HCEC 1CT (cell line): ENCODE measurements at regions not wholly inside any gene's neighbourhood (a gene's known extent, or its start where the extent isn't known, plus 50 kb on each side); places are given as distances from the start of the nearest gene placed in this dataset.
"Not testable (repeated sequence)": the region's sequence is repeated elsewhere in the genome, so short reads cannot be mapped to it uniquely, and the experiment has no call there.

Experiments used
- DNase-seq: peaks from one replicate; pipeline ENCODE4 v3.0.0-alpha.2; 2017

DNA sequence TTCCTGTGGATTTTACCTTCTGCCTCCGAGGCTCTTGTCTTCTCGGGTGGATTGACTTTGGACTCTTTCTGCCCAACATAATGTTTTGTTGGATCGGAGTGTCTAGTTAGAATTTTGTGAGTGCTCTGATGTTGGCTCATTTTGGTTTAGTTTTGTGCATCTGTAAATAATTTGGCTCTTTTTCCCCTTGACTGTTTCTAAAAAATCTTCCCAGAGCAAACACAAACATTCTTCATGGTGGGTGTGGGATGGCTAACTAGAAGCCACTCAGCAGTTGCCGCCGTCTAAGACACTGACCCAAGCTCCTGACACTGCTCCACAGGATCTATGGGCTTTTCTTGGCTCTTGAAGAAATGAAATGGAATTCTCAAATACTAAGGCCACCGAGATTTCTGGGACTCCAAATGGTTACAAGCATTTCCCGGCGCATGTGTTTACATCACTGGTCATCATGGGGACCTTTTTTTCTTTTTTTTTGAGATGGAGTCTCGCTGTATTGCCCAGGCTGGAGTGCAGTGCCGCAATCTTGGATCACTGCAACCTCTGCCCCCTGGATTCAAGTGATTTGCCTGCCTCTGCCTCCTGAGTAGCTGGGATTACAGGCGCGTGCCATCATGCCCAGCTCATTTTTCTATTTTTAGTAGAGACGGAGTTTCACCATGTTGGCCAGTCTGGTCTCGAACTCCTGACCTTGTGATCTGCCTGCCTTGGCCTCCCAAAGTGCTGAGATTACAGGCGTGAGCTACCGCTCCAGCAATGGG, 92.0 kb upstream of the FRMD1 start:
- no peak for DNase-seq

DNA sequence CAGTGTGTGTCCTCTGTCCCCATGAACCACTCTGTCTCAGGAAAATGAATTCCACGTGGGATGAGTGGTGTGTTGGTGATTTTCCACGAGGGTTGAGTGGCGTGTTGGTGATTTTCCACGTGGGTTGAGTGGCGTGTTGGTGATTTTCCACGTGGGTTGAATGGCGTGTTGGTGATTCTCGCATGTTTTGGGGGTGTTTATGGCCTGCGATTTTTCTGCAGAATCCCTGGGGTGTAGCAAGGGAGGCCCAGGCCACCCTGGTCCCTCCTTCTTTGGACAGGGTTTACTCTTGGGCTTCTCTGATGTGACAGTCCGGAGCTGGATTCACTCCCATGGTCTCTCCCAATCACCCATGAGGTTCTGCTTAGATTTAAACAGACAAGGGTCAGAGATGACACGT, 90.6 kb upstream of the FRMD1 start:
- DNase-seq: no peak

DNA sequence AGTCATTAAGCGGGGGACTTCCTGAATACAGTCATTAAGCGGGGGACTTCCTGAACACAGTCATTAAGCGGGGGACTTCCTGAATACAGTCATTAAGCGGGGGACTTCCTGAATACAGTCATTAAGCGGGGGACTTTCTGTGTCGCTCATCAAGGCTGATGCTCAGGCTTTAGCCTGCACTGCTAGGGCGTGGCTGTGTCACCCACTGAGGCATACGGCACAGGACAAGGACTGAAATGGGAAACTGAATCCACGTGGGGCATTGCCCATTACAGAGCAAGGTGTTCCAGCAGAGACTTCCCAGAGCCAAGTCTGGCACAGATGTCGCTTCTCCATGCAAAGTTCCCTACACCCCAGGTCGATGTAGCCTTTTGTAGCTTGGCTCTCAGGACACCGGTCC, 89.9 kb upstream of the FRMD1 start:
- not testable (repeated sequence) for DNase-seq

GRCh38 chr6:168168330-168168729, 89.3 kb upstream of the FRMD1 start:
- DNase-seq: not testable (repeated sequence)

DNA sequence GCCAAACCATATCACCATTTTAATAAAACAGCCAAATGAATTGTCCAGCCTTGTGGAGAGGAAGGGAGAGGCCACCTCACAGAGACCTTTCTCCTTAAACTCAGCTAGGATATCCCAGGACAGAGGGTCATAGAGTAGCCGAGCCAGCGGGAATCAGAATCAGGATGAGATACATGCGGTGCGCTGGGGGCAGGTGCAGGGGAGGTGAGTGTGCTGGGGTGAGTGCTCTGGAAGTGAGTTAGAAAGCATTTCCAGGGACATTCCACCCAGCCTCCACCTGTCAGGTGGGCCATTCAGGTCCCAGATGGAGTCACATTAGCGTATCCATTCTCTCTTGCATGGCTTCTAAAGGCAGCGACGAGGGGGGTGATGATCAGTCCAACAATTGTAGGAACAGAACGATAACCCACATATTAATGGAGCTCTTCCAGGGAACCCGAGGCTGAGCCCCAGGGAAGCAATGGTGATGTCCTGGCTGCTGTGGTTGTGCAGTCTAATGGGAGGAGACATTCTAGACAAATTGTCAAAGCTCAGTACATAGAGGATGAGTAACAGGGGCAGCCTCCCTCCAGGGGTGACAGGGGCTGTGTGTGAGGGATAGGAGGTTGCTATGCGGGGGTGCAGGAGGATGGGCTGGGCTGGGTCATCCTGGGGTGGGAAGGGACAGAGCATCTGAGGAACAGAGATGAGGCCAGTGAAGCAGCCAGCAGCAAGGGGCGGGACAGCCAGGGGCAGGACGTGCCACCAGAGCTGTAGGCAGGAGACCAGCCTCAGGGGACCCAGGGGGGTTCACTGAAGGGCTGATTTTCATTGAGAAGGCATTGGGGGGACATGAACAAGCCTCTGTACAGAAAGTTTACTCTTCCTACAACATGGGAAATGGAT, 88.7 kb upstream of the FRMD1 start:
- DNase-seq: no peak

DNA sequence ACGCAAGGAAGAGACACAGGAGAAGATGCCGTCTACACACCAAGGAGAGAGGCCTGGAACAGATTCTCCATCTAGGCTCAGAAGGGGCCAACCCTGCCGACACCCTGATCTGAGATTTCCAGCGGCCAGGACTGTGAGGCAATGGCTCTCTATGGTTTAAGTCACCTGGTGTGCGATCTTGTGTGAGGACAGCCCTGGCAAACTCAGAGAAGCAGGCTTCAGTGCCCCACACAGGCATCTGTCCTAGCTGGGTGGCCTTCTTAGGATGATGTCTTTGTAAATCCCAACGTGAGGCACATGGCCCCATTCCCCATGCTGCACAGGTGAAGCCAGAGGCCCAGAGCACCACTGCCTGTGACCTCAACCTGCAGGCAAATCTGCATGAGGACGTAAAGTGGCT, 87.6 kb upstream of the FRMD1 start:
- no peak for DNase-seq

DNA sequence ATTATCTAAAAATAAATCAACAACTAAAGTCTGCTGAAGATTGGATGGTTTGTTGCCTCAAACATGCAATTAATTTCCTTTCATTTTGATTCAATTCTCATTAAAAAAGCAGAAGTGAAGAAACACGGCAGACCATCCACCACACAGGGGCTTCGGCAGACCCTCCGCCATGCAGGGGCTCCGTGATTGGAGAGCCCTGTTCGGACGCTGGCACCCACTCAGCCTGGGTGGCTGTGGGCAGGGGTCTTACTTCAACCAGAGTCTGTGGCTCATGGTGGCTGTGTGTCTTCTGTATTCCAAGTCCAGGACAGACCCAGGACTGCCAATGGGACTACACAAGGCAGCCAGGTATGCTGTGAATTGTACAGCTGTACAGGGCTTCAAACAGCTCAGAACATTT, 86.9 kb upstream of the FRMD1 start:
- no peak for DNase-seq

DNA sequence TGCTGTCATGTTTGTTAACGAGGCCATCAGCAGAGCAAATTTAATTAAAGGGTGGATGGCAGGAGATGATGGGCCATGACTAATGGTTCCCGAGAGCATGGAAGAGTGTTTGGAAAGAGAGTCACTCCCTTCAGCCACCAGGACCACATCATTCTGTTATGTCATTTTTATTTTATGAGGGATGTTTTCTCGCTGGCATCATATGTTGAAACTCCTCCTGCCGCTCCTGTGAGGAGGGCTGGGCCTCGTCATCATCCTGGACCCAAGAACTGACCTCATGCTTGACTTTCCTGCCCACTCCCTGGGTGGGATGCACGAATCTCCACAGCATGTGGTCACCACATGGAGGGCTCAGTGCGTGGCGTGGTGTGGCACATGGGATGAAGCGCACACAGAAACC, 86.4 kb upstream of the FRMD1 start:
- DNase-seq: no peak

DNA sequence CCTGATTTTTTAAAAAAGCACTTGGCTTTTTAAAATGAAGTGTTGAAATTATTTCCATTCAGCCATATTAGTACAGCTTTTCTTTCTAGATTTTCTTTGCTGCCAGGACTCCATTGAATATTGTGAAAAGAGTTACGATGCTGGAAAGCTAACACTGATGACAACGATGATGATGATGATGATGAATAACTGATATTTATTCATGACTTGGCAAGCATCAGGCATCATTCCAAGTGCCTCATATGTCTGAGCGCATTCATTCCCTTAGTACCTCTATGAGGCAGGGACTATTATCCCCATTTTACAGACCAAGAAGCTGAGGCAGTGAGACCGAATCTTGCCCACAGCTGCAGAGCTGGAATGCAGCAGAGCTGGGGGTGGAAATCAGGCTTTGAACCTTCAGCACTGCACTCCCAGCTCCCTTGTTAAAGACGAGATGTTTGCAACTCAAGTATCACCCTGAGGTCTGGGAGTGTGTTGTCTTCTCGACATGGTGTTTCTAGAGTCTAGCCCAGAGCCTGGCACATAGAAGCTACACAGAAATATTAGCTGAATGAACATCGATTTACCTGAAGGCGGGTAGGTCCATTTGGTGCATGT, 85.5 kb upstream of the FRMD1 start:
- no peak for DNase-seq

DNA sequence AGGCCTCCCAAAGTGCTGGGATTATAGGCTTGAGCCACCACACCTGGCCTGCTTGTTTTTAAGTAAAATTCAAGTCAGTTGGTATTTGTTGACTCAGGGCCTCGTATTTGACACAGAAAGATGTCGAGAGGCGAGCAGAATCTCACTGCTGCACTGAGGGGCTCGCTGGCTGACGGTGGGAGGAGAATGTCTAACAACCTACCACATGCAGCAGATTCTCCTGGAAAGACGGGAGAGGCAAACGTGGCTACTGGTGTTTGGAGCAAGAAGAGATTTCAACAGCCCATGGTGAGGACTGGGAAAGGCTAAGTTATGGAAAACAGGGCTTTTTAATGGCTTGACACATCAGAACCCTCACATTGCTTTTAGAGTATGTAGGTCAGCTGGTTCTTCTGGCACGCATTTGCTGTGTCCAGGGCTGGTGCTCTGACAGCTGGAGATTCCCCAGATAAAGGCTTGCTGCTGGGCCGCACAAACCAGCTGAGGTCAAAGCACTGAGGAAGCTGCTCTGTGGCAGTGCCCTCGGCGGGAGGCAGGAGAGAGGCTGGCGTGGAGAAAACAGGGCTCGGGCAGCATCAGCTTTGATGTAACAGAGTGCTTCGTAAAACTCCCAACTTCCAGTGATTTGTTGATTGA, 84.2 kb upstream of the FRMD1 start:
- DNase-seq: no peak

DNA sequence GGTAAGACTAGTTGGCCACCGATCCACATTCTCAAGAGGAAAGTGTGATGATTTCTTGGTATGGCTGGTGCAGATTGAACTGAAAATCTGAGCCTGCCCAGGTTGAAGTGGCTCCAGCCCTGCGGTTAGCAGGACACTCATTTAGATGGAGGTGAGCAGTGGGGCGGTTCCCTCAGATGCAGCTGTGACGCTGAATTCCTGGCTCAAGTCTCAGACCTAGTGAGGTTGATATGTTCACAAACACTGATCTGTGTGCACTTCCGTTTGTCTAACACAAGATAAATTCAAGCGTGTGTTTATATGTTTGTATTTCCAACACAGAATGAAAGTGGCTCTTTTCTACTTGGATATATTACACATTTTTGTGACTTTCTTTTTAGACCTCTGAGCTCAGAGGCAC, 83.4 kb upstream of the FRMD1 start:
- no peak for DNase-seq

DNA sequence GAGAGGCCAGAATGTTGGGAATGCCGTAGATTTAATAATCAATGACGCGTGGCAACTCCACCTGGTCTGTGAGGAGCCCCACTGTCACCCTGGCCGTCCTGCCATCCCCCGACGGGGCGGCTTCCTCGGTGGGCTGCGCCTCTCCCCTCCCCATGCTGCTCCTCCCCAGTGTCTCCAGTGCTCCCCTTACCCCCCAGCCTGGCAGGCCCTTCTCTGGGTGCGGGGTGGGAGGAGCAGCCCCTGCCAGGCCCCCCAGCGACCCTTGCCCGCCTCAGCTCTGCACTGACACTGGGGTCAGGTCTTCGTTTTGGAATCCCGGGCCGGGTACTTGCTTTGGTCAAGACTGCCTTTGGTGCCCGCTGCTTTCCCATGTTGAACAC, 82.3 kb upstream of the FRMD1 start:
- no peak for DNase-seq

DNA sequence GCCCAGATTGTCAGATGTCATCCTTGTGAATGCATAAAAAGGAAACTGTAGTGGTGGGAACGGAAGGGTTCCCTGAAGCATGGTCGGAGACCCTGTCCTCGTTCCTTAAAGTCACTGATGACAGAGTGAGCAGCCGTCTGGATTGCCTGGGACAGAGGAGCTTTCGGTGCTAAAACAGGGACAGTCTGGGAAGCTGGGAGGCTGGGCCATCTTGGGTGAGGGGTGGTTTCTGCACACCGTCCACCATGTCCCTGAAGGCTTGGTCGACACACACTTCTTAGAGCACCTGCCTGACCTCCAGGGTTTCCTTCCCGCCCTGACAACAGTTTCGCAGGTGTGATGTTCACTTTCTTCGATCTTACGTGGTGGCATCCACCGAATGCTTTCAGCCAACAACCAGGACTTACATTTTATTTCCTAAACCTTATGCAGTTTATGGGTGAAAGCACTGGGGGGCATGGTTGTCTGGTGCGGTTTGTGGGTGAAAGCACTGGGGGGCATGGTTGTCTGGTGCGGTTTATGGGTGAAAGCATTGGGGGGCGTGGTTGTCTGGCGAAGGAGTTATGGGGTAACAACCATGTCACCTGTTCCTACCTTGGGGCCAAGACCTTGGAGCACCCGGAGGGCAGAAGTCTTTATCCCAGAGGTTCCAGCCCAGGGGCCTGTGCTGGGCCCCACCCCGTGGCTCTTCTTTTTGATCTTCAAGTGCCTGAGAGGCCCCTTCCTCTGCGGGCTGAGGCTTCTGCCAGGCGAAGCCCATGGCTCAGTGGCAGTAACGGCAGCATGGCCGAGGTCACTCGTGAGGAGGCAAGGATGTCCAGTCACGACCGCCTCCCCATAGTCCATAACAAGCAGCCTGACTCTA, 81.7 kb upstream of the FRMD1 start:
- no peak for DNase-seq

DNA sequence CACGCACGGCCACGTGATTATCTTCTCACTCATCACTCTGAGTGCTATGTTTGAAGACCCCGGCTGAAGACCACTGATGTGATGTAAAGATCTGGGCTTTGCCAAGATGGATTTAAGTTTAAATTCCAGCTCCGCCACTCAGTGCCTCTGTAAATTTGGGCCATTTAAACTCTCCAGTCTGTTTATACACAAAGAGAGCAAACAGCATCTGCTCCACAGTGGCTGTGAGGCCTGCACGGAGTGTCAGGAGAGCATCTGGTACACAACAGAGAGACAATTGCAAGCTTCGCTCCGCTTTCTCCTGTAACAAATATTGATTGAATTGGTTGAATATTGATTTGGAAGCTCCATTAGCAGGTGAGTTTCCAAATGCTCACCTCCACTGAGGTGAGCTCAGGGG, 80.5 kb upstream of the FRMD1 start:
- DNase-seq: no peak

DNA sequence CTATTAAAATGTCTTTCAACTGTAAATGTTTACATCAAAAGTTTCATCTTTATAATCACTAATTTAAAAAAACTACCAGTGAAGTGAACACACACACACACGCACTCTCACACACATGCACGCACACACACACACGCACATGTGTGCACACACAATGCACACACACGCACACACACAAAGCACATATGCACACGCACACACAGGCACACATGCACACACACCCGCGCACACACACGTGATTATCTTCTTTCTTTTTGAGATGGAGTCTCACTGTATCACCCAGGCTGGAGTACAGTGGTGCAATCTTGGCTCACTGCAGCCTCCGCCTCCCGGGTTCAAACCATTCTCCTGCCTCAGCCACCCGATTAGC, 80.0 kb upstream of the FRMD1 start:
- no peak for DNase-seq

- DNase-seq: no peak
Measured at GRCh38 chr6:168158213-168158979, 79.4 kb upstream of the FRMD1 start.

DNA sequence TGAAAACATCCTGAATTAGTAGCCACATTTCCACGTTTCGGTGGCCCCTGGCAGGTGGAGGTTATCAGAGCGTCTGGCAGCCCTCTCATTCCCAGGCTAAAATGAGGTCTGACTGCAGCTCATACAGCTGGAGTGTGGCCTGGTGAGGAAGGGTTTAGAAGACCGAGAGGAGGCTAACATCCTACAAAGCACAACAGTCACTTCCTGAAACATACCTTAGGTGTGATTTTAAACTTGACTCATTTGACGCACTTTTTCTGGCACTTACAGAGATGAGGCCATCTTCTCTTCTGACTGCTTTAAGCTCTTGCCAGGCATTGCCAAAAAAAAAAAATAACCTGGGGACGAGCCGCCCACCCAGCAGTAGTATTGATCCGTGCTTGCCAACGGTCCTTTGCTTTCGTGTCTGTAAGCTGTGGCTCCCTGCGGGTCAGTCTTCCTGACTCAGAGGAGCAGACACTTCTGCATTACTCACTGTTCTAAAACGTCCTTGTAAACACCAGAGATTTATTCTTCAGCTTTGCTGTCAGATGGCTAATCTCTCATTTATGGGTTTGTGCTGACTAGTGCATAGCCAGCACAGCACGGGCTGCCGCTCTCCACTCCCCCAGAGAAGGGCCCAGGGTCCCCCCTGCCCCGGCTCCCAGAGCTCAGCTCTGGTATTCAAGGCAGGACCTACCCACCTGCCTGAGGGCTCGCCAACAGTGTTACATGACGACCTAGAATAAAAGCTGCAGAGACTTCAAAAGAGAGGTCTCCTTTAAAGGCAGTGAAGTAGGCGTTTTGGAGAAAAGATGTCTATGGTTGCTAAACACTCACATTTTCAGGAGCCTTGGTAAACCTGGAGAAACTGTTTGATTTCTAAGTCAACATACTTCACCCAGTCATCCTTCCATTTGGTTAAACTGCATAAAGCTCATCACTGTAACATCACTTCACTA, 78.5 kb upstream of the FRMD1 start:
- DNase-seq: peak; percentile 51

DNA sequence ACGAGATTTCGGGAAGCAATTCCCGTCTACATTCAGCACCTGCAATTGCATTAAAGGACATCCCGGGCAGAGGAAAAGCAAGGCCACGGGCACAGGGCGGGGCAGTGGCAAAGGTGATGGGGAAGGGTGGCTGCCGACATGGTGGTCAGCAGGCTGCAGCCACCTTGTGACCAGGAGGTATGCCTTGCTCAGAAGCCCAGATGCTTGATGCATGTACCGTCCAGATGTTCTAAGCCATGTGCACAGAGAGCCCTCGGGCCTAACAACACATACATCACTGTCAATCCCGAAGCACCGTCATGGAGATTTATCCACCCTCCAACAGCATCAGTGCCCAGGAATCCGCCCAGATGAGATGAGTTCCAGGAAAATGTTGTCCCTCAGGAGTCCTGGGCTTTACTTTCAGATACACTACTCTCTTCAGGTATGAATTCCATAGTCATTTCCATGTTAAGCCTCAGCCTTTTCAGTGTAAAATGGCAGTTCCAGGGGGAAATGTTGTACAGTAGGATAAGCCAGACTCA, 77.8 kb upstream of the FRMD1 start:
- no peak for DNase-seq

DNA sequence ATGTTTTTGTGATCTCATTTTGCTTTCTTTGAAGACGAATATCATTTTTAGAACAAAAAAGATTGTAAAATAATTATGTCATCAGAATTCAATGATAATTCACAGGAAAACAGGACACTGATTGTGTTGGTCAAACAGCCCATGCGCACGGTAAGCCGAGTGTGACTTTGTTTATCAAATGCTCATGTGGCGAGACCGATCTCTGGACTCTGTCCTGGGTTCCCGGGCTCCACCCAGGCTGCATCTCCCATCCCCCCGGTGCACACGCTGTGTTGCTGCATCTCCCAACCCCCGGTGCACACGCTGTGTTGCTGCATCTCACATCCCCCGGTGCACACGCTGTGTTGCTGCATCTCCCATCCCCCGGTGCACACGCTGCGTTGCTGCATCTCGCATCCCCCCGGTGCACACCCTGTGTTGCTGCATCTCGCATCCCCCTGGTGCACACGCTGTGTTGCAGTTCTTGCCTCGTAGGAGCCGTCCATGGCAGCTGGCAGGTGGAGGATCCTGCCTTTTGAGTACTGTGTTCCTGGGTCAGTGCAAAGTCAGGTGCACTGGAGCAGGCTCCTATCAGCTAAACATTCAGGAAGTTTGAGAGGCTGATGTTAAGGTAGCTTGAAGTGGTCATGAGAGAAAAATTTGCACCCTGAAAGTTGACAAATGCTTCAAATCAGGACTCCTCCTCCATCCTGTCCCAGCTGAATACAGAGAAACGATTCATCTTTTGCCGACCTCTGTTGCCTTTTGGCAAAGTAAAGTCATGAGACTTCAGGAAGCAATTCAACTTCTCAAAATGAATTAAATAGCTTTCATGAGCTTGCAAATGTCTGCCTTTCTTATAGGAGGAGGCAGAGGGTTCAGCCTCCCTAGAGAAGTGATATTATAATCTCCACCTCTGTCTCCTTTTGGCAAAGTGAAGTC, 77.1 kb upstream of the FRMD1 start:
- no peak for DNase-seq
